ENCODE measurements at regions not wholly inside any gene's neighbourhood (a gene's known extent, or its start where the extent isn't known, plus 50 kb on each side); places are given as distances from the start of the nearest gene placed in this dataset.

- no peak for DNase-seq (ENCODE audit: low spot score)
Measured at GRCh38 chr10:107277591-107277990, 113.1 kb upstream of the SORCS1 start.

- DNase-seq (ENCODE audit: low spot score), result no peak
Measured at GRCh38 chr10:107275806-107276205, 111.3 kb upstream of the SORCS1 start.

- DNase-seq (ENCODE audit: low spot score), result no peak
Measured at GRCh38 chr10:107269626-107270025, 105.1 kb upstream of the SORCS1 start.

GRCh38 chr10:107264742-107265141 is 100.2 kb upstream of the SORCS1 start:
- peak; percentile 4 for DNase-seq (ENCODE audit: low spot score)

- DNase-seq (ENCODE audit: low spot score), result no peak
Measured at GRCh38 chr10:107244122-107244521, 79.6 kb upstream of the SORCS1 start.

- DNase-seq (ENCODE audit: low spot score), result no peak
Measured at GRCh38 chr10:107238275-107238674, 73.8 kb upstream of the SORCS1 start.

GRCh38 chr10:107232013-107232412 is 67.5 kb upstream of the SORCS1 start:
- peak; percentile 60 for DNase-seq (ENCODE audit: low spot score)

GRCh38 chr10:107230887-107231286 is 66.4 kb upstream of the SORCS1 start:
- DNase-seq (ENCODE audit: low spot score), result no peak

- DNase-seq (ENCODE audit: low spot score), result no peak
Measured at GRCh38 chr10:107215681-107216080, 51.2 kb upstream of the SORCS1 start.

Data from A172 (cell line).